ENCODE measurements at regions not wholly inside any gene's neighbourhood (a gene's known extent, or its start where the extent isn't known, plus 50 kb on each side); places are given as distances from the start of the nearest gene placed in this dataset.

- TF ChIP-seq, protein P1, sequence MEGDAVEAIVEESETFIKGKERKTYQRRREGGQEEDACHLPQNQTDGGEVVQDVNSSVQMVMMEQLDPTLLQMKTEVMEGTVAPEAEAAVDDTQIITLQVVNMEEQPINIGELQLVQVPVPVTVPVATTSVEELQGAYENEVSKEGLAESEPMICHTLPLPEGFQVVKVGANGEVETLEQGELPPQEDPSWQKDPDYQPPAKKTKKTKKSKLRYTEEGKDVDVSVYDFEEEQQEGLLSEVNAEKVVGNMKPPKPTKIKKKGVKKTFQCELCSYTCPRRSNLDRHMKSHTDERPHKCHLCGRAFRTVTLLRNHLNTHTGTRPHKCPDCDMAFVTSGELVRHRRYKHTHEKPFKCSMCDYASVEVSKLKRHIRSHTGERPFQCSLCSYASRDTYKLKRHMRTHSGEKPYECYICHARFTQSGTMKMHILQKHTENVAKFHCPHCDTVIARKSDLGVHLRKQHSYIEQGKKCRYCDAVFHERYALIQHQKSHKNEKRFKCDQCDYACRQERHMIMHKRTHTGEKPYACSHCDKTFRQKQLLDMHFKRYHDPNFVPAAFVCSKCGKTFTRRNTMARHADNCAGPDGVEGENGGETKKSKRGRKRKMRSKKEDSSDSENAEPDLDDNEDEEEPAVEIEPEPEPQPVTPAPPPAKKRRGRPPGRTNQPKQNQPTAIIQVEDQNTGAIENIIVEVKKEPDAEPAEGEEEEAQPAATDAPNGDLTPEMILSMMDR (IDR thresholded peaks at IDR 0.05) = no peak
- ATAC-seq (ENCODE audit: low FRiP score) (no peak), DNase-seq (ENCODE audit: low spot score) (no peak)
Measured at GRCh38 chr6:12439296-12439695, 149.1 kb downstream of the EDN1 start.

GRCh38 chr6:12440981-12441380, 150.8 kb downstream of the EDN1 start:
- TF ChIP-seq, protein P1 (IDR thresholded peaks at IDR 0.05) = no peak
- DNase-seq (ENCODE audit: low spot score) (no peak), ATAC-seq (ENCODE audit: low FRiP score) (no peak)

- ATAC-seq (ENCODE audit: low FRiP score) (no peak), DNase-seq (ENCODE audit: low spot score) (no peak)
- TF ChIP-seq, protein P1 (IDR thresholded peaks at IDR 0.05) = no peak
Measured at GRCh38 chr6:12442455-12442854, 152.3 kb downstream of the EDN1 start.

GRCh38 chr6:12446394-12446793, 156.2 kb downstream of the EDN1 start:
- TF ChIP-seq, protein P1 (IDR thresholded peaks at IDR 0.05) = no peak
- DNase-seq (ENCODE audit: low spot score) (no peak), ATAC-seq (ENCODE audit: low FRiP score) (no peak)

- no peak for ATAC-seq (ENCODE audit: low FRiP score)
- TF ChIP-seq, protein P1 (IDR thresholded peaks at IDR 0.05) = no peak
- no peak for DNase-seq (ENCODE audit: low spot score)
Measured at GRCh38 chr6:12449447-12449846, 159.3 kb downstream of the EDN1 start.

- ATAC-seq (ENCODE audit: low FRiP score) = no peak
- no peak for DNase-seq (ENCODE audit: low spot score)
- TF ChIP-seq, protein P1 (IDR thresholded peaks at IDR 0.05) = no peak
Measured at GRCh38 chr6:12450467-12450866, 160.3 kb downstream of the EDN1 start.

GRCh38 chr6:12456343-12456742, 166.2 kb downstream of the EDN1 start:
- DNase-seq (ENCODE audit: low spot score) (no peak), ATAC-seq (ENCODE audit: low FRiP score) (no peak)
- TF ChIP-seq, protein P1 (IDR thresholded peaks at IDR 0.05) = no peak

All from omental fat pad (tissue), 3 donors.